ENCODE measurements at regions not wholly inside any gene's neighbourhood (a gene's known extent, or its start where the extent isn't known, plus 50 kb on each side); places are given as distances from the start of the nearest gene placed in this dataset.
"Not testable (repeated sequence)": the region's sequence is repeated elsewhere in the genome, so short reads cannot be mapped to it uniquely, and the experiment has no call there.

- no peak overlapping the region for H3K4me3 ChIP-seq (ENCODE audit: low read depth, low read length, poor library complexity, severe bottlenecking)
- no peak for TF ChIP-seq EZH2 (IDR thresholded peaks at IDR 0.05; ENCODE audit: borderline replicate concordance, low read depth, low read length, poor library complexity, severe bottlenecking)
- TF ChIP-seq, protein P1, sequence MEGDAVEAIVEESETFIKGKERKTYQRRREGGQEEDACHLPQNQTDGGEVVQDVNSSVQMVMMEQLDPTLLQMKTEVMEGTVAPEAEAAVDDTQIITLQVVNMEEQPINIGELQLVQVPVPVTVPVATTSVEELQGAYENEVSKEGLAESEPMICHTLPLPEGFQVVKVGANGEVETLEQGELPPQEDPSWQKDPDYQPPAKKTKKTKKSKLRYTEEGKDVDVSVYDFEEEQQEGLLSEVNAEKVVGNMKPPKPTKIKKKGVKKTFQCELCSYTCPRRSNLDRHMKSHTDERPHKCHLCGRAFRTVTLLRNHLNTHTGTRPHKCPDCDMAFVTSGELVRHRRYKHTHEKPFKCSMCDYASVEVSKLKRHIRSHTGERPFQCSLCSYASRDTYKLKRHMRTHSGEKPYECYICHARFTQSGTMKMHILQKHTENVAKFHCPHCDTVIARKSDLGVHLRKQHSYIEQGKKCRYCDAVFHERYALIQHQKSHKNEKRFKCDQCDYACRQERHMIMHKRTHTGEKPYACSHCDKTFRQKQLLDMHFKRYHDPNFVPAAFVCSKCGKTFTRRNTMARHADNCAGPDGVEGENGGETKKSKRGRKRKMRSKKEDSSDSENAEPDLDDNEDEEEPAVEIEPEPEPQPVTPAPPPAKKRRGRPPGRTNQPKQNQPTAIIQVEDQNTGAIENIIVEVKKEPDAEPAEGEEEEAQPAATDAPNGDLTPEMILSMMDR (conservative IDR thresholded peaks at IDR 0.05; ENCODE audit: low read depth, low read length), result no peak
- no peaks in the 10 kb centered on the region for H3K4me1 ChIP-seq (ENCODE audit: insufficient read depth, low read length, poor library complexity, severe bottlenecking)
- H3K27ac ChIP-seq (ENCODE audit: low read depth, low read length, poor library complexity, severe bottlenecking), result no peak overlapping the region
- no TSS peak for BruUV-seq (replicated peaks)
- no peak for DNase-seq (ENCODE audit: low spot score)
- CTCF ChIA-PET, result no interaction called here
- intact Hi-C loops (cut with micrococcal nuclease; ENCODE audit: unreplicated experiment), result no loop called here
- POLR2A ChIA-PET (ENCODE audit: low non-redundant PET), result no interaction called here
- no peaks in the 10 kb centered on the region for H3K27me3 ChIP-seq (replicated peaks; ENCODE audit: insufficient read depth, low read depth, low read length, poor library complexity)
- no peaks in the 10 kb centered on the region for H3K9me3 ChIP-seq (ENCODE audit: low read depth, low read length, poor library complexity, severe bottlenecking)
- H3K36me3 ChIP-seq (ENCODE audit: insufficient read depth, low read length, poor library complexity, severe bottlenecking), result no peaks in the 10 kb centered on the region
These were observed 221.0 kb downstream of the FRK start for GRCh38 chr6:115839583-115840181.

- POLR2A ChIA-PET (ENCODE audit: low non-redundant PET), result no interaction called here
- TF ChIP-seq, protein P1 (conservative IDR thresholded peaks at IDR 0.05; ENCODE audit: low read depth, low read length), result peak; percentile 57
- no peak for TF ChIP-seq EZH2 (IDR thresholded peaks at IDR 0.05; ENCODE audit: borderline replicate concordance, low read depth, low read length, poor library complexity, severe bottlenecking)
- no peak overlapping the region for H3K4me3 ChIP-seq (ENCODE audit: low read depth, low read length, poor library complexity, severe bottlenecking)
- BruUV-seq (replicated peaks), result no TSS peak
- no peaks in the 10 kb centered on the region for H3K9me3 ChIP-seq (ENCODE audit: low read depth, low read length, poor library complexity, severe bottlenecking)
- no peaks in the 10 kb centered on the region for H3K36me3 ChIP-seq (ENCODE audit: insufficient read depth, low read length, poor library complexity, severe bottlenecking)
- DNase-seq (ENCODE audit: low spot score), result peak; percentile 32
- H3K4me1 ChIP-seq (ENCODE audit: insufficient read depth, low read length, poor library complexity, severe bottlenecking), result no peaks in the 10 kb centered on the region
- CTCF ChIA-PET, result no interaction called here
- no peak overlapping the region for H3K27ac ChIP-seq (ENCODE audit: low read depth, low read length, poor library complexity, severe bottlenecking)
- intact Hi-C loops (cut with micrococcal nuclease; ENCODE audit: unreplicated experiment), result no loop called here
- no peaks in the 10 kb centered on the region for H3K27me3 ChIP-seq (replicated peaks; ENCODE audit: insufficient read depth, low read depth, low read length, poor library complexity)
These were observed 221.8 kb downstream of the FRK start for GRCh38 chr6:115838763-115839401.

DNA sequence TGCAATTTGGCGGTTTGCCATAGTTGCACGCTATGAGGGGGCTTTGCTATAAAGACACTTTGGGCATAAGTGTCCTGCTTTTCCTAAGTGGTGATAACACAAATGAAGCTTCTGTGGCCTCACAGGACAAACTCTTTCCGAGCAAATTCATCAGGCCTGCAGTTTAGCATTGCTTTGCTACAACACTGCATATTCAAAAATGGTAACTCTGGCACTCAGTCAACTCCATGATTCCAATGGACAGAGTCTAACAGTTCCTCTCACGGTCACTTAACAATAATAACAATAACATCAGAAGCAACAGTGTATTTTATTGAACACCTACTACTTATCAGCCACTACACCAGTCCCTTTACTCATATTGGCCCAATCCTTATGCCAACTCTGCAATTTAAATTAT lies 222.5 kb downstream of the FRK start:
- ChIA-PET CTCF (no interaction called here), POLR2A (ENCODE audit: low non-redundant PET) (no interaction called here)
- Histone ChIP-seq H3K36me3 (ENCODE audit: insufficient read depth, low read length, poor library complexity, severe bottlenecking) (no peaks in the 10 kb centered on the region), H3K27me3 (replicated peaks; ENCODE audit: insufficient read depth, low read depth, low read length, poor library complexity) (no peaks in the 10 kb centered on the region), H3K4me3 (ENCODE audit: low read depth, low read length, poor library complexity, severe bottlenecking) (no peak overlapping the region), H3K4me1 (ENCODE audit: insufficient read depth, low read length, poor library complexity, severe bottlenecking) (no peaks in the 10 kb centered on the region), H3K9me3 (ENCODE audit: low read depth, low read length, poor library complexity, severe bottlenecking) (no peaks in the 10 kb centered on the region), H3K27ac (ENCODE audit: low read depth, low read length, poor library complexity, severe bottlenecking) (no peak overlapping the region)
- TF ChIP-seq, protein P1 (conservative IDR thresholded peaks at IDR 0.05; ENCODE audit: low read depth, low read length), result no peak
- TF ChIP-seq EZH2 (IDR thresholded peaks at IDR 0.05; ENCODE audit: borderline replicate concordance, low read depth, low read length, poor library complexity, severe bottlenecking), result no peak
- no TSS peak for BruUV-seq (replicated peaks)
- no peak for DNase-seq (ENCODE audit: low spot score)
- intact Hi-C loops (cut with micrococcal nuclease; ENCODE audit: unreplicated experiment), result no loop called here

DNA sequence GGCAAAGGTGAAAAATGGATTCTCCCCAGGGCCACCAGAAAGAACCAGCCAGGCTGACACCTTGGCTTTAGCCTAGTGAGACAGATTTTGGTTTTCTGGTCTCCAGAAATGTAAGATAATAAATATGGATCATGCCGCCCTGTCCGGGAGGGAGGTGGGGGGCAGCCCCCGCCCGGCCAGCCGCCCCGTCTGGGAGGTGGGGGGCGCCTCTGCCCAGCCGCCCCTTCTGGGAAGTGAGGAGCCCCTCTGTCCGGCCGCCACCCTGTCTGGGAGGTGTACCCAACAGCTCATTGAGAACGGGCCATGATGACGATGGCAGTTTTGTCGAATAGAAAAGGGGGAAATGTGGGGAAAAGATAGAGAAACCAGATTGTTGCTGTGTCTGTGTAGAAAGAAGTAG lies 224.3 kb downstream of the FRK start:
- POLR2A ChIA-PET (ENCODE audit: low non-redundant PET); H3K9me3 ChIP-seq (ENCODE audit: low read depth, low read length, poor library complexity, severe bottlenecking); H3K4me3 ChIP-seq (ENCODE audit: low read depth, low read length, poor library complexity, severe bottlenecking); H3K36me3 ChIP-seq (ENCODE audit: insufficient read depth, low read length, poor library complexity, severe bottlenecking); DNase-seq (ENCODE audit: low spot score); H3K27ac ChIP-seq (ENCODE audit: low read depth, low read length, poor library complexity, severe bottlenecking); intact Hi-C loops (cut with micrococcal nuclease; ENCODE audit: unreplicated experiment); CTCF ChIA-PET; BruUV-seq (replicated peaks); H3K4me1 ChIP-seq (ENCODE audit: insufficient read depth, low read length, poor library complexity, severe bottlenecking); H3K27me3 ChIP-seq (replicated peaks; ENCODE audit: insufficient read depth, low read depth, low read length, poor library complexity): not testable (repeated sequence)

Data from A673 (cell line).